B cell (primary cell): ENCODE measurements at regions not wholly inside any gene's neighbourhood (a gene's known extent, or its start where the extent isn't known, plus 50 kb on each side); places are given as distances from the start of the nearest gene placed in this dataset.

Experiments used
- ATAC-seq: fragments of 200-7000 bp; cut with Tn5 transposase; one replicate; pipeline ENCODE4 v1.10.0; 2021; ENCODE audit warnings: low read depth, mild to moderate bottlenecking, moderate number of reproducible peaks, moderate library complexity
- CTCF ChIA-PET: fragments of 350-600 bp; sonication (Branson Sonifier 250); formaldehyde crosslinking; loops from one replicate; lab custom pipeline; 2021; ENCODE audit warnings: antibody characterized with exemption, inconsistent platforms; lab: Charles Lee
- POLR2A ChIA-PET: fragments of 350-600 bp; sonication (Branson Sonifier 250); formaldehyde crosslinking; loops from one replicate; lab custom pipeline; 2021; ENCODE audit warnings: antibody characterized with exemption; lab: Charles Lee
- DNase-seq: peaks from one replicate; pipeline ENCODE4 v3.0.0; 2013
- H2AFZ ChIP-seq: 2 replicates; pipeline ENCODE4 v1.6.1; 2012; ENCODE audit warnings: mild to moderate bottlenecking, low read depth, low read length; ENCODE audit not compliant: insufficient read depth, poor library complexity, severe bottlenecking
- H3K27ac ChIP-seq, 2 donors: 1 replicate in 1 of 2; 2 replicates in 1 of 2; pipeline ENCODE4 v1.5.1; 2012 to 2013; ENCODE audit warnings: low read length in 2 of 2, mild to moderate bottlenecking in 2 of 2, moderate library complexity in 1 of 2
- H3K27me3 ChIP-seq, 4 experiments: fragments of 200-600 bp in 1 of 4; sonication (generic) in 1 of 4; replicated peaks in 1 of 4; 1 replicate in 2 of 4; 2 replicates in 2 of 4; pipeline versions ENCODE4 v1.6.1 to v1.7.0; 2013 to 2016; ENCODE audit warnings: low read length in 3 of 4, mild to moderate bottlenecking in 2 of 4, mixed read lengths in 1 of 4, moderate library complexity in 1 of 4; ENCODE audit not compliant: insufficient read depth in 4 of 4, control insufficient read depth in 3 of 4; ENCODE audit errors: control extremely low read depth in 1 of 4
- H3K36me3 ChIP-seq, 2 experiments: replicated peaks in 1 of 2; 1 replicate in 1 of 2; 2 replicates in 1 of 2; pipeline versions ENCODE4 v1.6.1 to v1.7.1; 2013; ENCODE audit warnings: low read length in 1 of 2; ENCODE audit not compliant: insufficient read depth in 2 of 2, control insufficient read depth in 1 of 2; ENCODE audit errors: control extremely low read depth in 1 of 2, extremely low read depth in 1 of 2
- H3K4me1 ChIP-seq, 2 donors: fragments of 200-600 bp in 1 of 2; sonication (generic) in 1 of 2; 1 replicate in 1 of 2; 2 replicates in 1 of 2; pipeline versions ENCODE4 v1.5.1 to v1.6.1; 2013 to 2017; ENCODE audit warnings: low read length in 2 of 2; ENCODE audit not compliant: control insufficient read depth in 2 of 2, insufficient read depth in 2 of 2
- H3K4me2 ChIP-seq: replicated peaks from 2 replicates; pipeline ENCODE3; 2012; ENCODE audit warnings: mild to moderate bottlenecking, low read depth, low read length; ENCODE audit not compliant: poor library complexity, severe bottlenecking
- H3K4me3 ChIP-seq, 5 experiments: fragments of 200-600 bp in 1 of 5; sonication (generic) in 1 of 5; 1 replicate in 3 of 5; 2 replicates in 2 of 5; pipeline versions ENCODE4 v1.5.1 to v1.7.0; 2011 to 2016; ENCODE audit warnings: low read length in 4 of 5, mild to moderate bottlenecking in 4 of 5, low read depth in 2 of 5, control low read depth in 1 of 5, moderate library complexity in 1 of 5; ENCODE audit not compliant: insufficient read depth in 1 of 5; ENCODE audit errors: control extremely low read depth in 1 of 5, extremely low read depth in 1 of 5
- H3K79me2 ChIP-seq: fragments of 200-600 bp; sonication (generic); one replicate; pipeline ENCODE4 v1.6.0; 2016; ENCODE audit warnings: low read length; ENCODE audit not compliant: control insufficient read depth, insufficient read depth
- H3K9ac ChIP-seq: fragments of 200-600 bp; sonication (generic); 2 replicates; pipeline ENCODE4 v1.6.1; 2017; ENCODE audit warnings: mild to moderate bottlenecking, low read length, moderate library complexity
- H3K9me3 ChIP-seq, 3 donors: one replicate each; pipeline versions ENCODE4 v1.6.1 to v1.7.1; 2013; ENCODE audit warnings: low read length in 2 of 3; ENCODE audit not compliant: control insufficient read depth in 2 of 3, insufficient read depth in 1 of 3; ENCODE audit errors: control extremely low read depth in 1 of 3
- H4K20me1 ChIP-seq: 2 replicates; pipeline ENCODE4 v1.6.0; 2012; ENCODE audit warnings: mild to moderate bottlenecking, low read length; ENCODE audit not compliant: insufficient read depth, control insufficient read depth, poor library complexity, severe bottlenecking
- H3K27ac Mint-ChIP-seq: one replicate; pipeline ENCODE4 v1.8.0; 2021; ENCODE audit warnings: mixed read lengths
- H3K27me3 Mint-ChIP-seq: one replicate; pipeline ENCODE4 v1.8.0; 2021; ENCODE audit warnings: mixed read lengths
- H3K4me1 Mint-ChIP-seq: one replicate; pipeline ENCODE4 v1.8.0; 2021; ENCODE audit warnings: mixed read lengths
- H3K4me3 Mint-ChIP-seq: one replicate; pipeline ENCODE4 v1.8.0; 2021; ENCODE audit warnings: mixed read lengths
- H3K9me3 Mint-ChIP-seq: one replicate; pipeline ENCODE4 v1.8.0; 2022; ENCODE audit warnings: mixed read lengths; ENCODE audit not compliant: insufficient read depth
- EZH2 ChIP-seq: IDR thresholded peaks from 2 replicates; pipeline ENCODE4 v1.6.1; 2012; ENCODE audit warnings: borderline replicate concordance, low read depth, mild to moderate bottlenecking, moderate library complexity, low read length; ENCODE audit not compliant: insufficient read depth, poor library complexity, severe bottlenecking
- WGBS: methylation state at CpG from one replicate; pipeline ENCODE4 v1.1.5; 2013; ENCODE audit warnings: missing lambda C conversion rate; ENCODE audit not compliant: insufficient coverage; 5-methylcytosine and 5-hydroxymethylcytosine counted together
- intact Hi-C: fragments of 100-400 bp; cut with micrococcal nuclease; formaldehyde crosslinking; loops from one replicate; pipeline ENCODE4 v1.10.0; 2022
- TF ChIP-seq, protein P1 (sequence below): fragments of 200-600 bp; IDR thresholded peaks from one replicate; pipeline ENCODE4 v1.8.0; 2022; ENCODE audit warnings: antibody characterized with exemption, mild to moderate bottlenecking

DNA sequence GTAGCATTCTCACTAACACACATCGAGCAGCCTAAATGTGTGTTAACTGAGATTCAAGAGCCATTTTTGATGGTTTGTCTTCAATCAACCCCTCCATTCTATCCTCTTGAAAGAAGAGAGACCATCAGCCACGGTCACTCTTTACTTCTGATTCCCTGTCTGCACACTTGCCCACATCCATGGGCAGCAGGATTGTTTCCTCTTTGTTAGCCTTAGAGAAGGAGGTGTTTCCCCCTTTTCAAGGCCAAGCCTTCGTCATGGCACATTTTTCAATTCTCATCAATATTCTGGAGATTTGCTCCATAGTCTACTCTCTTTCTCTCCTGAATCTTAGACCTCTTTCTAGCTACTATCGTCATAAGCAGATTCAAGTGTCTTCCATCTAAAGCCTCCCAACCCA is 522.4 kb upstream of the NAALADL2 start:
- Mint-ChIP-seq H3K27ac (no peak overlapping the region), H3K9me3 (peaks cover 1% of the 10 kb centered on the region), H3K27me3 (no peaks in the 10 kb centered on the region), H3K4me1 (no peaks in the 10 kb centered on the region), H3K4me3 (no peak overlapping the region)
- no peaks in the 10 kb centered on the region for H4K20me1 ChIP-seq
- no peak overlapping the region for H3K4me3 ChIP-seq
- no peaks in the 10 kb centered on the region for H3K4me1 ChIP-seq
- TF ChIP-seq, protein P1, sequence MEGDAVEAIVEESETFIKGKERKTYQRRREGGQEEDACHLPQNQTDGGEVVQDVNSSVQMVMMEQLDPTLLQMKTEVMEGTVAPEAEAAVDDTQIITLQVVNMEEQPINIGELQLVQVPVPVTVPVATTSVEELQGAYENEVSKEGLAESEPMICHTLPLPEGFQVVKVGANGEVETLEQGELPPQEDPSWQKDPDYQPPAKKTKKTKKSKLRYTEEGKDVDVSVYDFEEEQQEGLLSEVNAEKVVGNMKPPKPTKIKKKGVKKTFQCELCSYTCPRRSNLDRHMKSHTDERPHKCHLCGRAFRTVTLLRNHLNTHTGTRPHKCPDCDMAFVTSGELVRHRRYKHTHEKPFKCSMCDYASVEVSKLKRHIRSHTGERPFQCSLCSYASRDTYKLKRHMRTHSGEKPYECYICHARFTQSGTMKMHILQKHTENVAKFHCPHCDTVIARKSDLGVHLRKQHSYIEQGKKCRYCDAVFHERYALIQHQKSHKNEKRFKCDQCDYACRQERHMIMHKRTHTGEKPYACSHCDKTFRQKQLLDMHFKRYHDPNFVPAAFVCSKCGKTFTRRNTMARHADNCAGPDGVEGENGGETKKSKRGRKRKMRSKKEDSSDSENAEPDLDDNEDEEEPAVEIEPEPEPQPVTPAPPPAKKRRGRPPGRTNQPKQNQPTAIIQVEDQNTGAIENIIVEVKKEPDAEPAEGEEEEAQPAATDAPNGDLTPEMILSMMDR, result no peak
- no peak for TF ChIP-seq EZH2
- 67% methylated on average over 1 of the region's 4 CpGs for WGBS
- no peak overlapping the region for H3K27ac ChIP-seq
- no peak overlapping the region for H3K4me2 ChIP-seq
- no peak for DNase-seq
- H3K9me3 ChIP-seq, result no peaks in the 10 kb centered on the region
- CTCF ChIA-PET, result no interaction called here
- no peaks in the 10 kb centered on the region for H3K36me3 ChIP-seq
- no peak overlapping the region for H3K9ac ChIP-seq
- POLR2A ChIA-PET, result no interaction called here
- H3K27me3 ChIP-seq, result no peaks in the 10 kb centered on the region
- H2AFZ ChIP-seq, result no peak overlapping the region
- intact Hi-C loops, result no loop called here
- no peak for ATAC-seq
- H3K79me2 ChIP-seq, result no peaks in the 10 kb centered on the region

DNA sequence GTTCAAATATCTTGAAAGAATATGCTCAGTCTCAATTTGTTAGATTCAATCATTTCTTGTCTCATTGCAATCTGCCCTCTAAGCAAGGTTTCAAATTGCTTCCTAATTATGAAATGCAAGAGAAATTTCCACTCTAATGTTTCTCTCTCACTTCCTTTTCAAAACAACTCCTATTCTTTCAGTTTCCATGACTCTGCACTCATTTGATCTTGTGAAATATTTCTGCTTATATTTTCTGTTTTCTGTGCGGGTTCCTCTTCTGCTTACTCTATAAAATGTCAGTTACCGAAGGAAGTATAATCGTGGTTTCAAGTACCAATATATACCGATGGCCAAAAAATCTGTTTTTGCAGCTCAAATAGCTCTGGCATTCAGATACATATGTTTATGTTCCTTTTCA is 521.9 kb upstream of the NAALADL2 start:
- peaks cover 1% of the 10 kb centered on the region for H3K9me3 Mint-ChIP-seq
- no peak overlapping the region for H3K4me3 Mint-ChIP-seq
- H3K27ac ChIP-seq, result no peak overlapping the region
- no peak overlapping the region for H3K27ac Mint-ChIP-seq
- H3K4me1 ChIP-seq, result no peaks in the 10 kb centered on the region
- CTCF ChIA-PET, result no interaction called here
- no peak overlapping the region for H3K4me3 ChIP-seq
- H3K4me1 Mint-ChIP-seq, result no peaks in the 10 kb centered on the region
- H3K36me3 ChIP-seq, result no peaks in the 10 kb centered on the region
- H2AFZ ChIP-seq, result no peak overlapping the region
- no peaks in the 10 kb centered on the region for H3K9me3 ChIP-seq
- H3K79me2 ChIP-seq, result no peaks in the 10 kb centered on the region
- H3K4me2 ChIP-seq, result no peak overlapping the region
- intact Hi-C loops, result no loop called here
- ATAC-seq, result no peak
- no peak overlapping the region for H3K9ac ChIP-seq
- DNase-seq, result no peak
- TF ChIP-seq, protein P1, result no peak
- no peak for TF ChIP-seq EZH2
- no peaks in the 10 kb centered on the region for H4K20me1 ChIP-seq
- POLR2A ChIA-PET, result no interaction called here
- 100% methylated on average over 1 of the region's 4 CpGs for WGBS
- H3K27me3 ChIP-seq, result no peaks in the 10 kb centered on the region
- no peaks in the 10 kb centered on the region for H3K27me3 Mint-ChIP-seq
